ENCODE measurements at regions not wholly inside any gene's neighbourhood (a gene's known extent, or its start where the extent isn't known, plus 50 kb on each side); places are given as distances from the start of the nearest gene placed in this dataset.

DNA sequence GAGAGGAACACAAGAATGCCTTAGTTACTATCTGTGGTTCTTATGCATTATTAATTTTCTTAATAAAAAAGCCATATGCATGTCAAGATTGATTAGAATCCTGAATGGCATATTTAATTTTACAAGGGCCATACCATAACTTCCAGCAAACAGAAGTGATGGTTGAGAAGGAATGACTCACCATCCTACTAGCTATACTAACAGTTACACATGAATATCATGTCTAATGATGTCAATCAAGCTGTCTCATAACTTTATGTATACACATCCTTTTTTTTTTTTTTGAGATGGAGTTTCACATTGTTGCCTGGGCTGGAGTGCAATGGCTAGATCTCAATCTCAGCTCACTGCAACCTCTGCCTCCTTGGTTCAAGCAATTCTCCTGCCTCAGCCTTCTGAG, 1123.9 kb downstream of the NLGN4Y start:
- no peak for DNase-seq (ENCODE audit: low read depth in 2 of 2)

DNA sequence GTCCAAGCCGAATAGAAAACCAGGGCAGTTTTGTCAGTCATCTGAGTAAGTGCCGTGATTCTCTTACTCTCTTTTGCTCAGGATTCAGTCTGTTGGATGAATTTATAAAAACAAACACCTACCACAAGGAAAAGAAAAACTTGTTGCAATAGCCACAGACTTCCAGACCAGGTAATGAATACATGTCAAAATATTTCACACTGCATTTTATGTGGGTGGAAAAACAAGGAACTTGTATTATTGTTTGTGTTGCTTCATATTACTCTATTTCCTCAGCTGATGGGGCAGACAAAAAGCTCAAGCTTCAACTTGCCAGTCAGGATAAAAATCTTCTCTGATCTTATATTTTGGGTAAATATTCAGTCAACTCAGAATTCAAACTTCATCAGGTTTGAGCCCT, 1125.7 kb downstream of the NLGN4Y start:
- DNase-seq (ENCODE audit: low read depth in 2 of 2): no peak

DNA sequence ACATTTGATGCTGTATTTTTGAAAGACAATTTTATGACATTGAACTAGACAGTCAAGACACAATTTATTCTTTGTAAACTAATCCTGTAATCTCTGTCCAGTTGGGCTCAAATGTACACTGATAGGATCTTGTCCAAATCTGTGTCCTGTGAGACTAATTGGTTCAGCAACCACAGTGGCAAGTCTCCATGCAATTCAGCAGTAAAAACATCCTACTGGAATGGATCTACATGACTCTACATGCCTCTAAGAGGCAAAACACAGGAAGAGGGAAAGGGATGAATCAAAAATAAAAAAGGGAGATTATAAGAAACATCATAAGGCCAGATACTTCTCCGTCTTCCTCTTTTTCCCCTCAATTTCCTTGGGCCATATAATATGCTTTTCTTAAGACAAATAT, 1164.2 kb downstream of the NLGN4Y start:
- DNase-seq (ENCODE audit: low read depth in 2 of 2): no peak

DNA sequence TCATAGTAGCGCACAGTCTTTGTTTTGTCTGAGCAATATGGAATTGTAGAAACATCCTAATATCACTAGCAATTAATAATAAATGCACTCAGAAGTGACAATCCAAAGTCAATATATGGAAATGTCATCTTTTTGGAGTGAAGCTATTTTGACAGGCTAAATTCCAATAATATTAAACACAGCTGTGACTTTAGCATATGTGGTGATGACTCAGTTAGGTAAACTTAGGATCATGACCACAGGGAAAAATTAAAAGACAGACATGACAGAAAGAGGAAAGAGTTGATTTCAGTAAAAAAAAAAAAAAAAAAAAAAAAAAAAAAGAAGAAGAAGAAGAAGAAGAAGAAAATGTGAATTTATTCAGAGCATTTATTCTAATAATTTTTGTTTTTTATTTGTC, 1165.7 kb downstream of the NLGN4Y start:
- no peak for DNase-seq (ENCODE audit: low read depth in 2 of 2)

DNA sequence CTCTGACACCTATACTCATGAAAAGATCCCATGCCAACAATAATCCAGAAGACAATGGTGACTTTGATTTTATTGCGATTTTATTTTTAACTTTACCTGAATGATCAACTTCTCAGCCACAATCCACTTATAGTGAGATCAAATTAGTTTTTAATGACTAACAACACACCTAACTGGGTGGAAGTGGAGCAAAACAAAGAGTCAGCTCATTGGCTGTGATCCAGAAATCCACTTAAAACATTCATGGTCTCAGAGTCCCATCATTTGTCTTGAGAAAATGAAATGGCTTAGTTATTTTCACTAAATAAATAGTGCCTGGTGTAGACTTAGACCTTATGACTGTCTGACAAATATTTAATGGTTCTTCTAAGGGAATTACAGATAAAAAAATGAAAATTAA, 1177.8 kb downstream of the NLGN4Y start:
- no peak for DNase-seq (ENCODE audit: low read depth in 2 of 2)

DNA sequence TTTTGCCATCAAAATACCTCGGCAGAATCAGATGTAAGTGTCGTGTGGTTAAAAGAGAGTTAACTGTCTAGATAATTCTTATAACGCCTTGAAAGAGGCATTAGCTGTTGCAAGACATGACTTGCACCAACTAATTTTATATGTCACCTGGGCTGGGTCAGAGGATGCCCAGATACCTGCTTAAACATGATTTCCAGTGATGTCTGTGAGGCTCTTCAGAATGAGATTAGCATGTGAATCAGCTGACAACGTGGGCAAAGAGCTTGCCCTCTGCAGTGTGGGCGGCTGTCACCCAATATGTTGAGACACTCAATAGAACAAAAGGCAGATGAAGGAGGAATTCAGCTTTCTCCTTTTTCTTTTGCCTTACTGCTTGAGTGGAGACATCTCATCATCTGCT, 1180.6 kb downstream of the NLGN4Y start:
- no peak for DNase-seq (ENCODE audit: low read depth in 2 of 2)

DNA sequence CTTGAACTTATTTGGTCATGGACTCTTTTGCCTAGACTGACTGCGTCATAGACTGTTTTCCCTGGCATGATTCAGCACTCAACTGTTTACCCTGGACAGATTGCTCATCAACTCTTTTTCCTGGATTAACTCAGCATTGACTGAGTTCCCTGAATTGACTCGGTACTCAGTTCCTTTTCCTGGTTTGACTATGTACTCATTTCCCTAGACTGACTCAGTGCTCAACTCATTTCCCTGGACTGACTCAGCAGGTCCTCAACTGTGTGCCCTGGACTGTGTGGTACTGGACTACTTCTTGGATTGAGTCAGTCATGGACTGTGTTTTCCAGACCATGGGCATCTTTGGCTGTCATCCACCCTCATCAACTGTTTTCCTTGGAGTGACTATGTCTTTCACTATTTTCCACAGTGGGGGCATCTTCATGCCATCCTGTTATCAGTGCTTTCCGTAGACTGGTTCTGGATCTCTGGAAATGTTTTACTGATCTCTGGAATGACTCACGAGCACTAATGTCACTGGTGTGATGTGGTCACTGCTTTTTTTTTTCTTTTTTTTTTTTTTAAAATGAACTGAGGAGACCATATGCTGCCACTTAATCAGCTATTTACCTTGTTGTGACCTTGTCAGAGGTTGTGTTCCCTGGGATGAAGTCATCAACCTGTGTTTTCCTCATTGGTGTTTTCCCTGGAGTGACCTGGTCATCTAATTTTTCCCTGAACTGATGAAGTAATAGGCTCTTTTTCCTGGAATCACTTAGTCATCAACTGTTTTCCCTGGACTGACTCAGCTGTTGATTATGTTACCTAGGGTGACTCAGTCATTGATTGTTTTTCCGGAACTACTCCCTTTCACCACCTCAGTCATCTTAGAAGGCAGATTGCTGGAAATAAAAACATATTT, 1225.5 kb downstream of the NLGN4Y start:
- no peak for DNase-seq (ENCODE audit: low read depth in 2 of 2)

DNA sequence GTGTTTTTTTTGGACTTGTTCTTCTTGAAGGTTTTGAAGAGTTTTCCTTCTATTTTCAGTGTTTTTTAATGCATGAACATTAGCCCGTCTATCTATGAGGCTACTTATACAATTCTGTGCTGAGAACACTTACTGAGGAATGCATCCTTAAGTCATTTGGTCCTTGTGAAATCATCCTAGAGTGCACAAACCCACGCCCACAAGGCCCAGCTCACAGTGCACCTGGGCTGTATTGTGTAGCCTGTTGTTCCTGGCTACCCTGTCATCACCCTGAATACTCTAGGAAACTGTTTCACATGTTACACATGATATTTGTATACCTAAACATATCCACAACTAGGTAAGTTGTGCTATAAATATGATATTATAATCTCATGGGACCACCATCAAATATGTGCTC, 1226.7 kb downstream of the NLGN4Y start:
- no peak for DNase-seq (ENCODE audit: low read depth in 2 of 2)

DNA sequence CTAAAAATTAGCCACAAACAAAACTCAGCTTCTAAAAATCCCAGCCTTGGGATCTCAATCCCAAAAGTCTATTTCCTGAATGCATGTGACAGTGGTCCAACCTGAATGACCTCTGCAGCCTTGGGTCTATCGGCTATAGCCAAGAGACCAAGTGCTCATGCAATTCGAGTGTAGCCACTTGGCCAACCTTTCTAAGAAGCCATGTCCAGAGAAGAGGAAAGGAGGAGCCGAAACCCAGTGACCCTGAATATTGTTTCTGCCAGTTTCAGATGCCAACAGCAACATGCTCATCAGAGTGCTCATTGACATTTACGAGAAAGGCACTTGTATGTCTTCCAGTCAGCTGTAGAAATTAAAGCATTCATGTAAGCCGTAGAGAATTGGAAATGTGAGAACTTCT, 1231.9 kb downstream of the NLGN4Y start:
- no peak for DNase-seq (ENCODE audit: low read depth in 2 of 2)

DNA sequence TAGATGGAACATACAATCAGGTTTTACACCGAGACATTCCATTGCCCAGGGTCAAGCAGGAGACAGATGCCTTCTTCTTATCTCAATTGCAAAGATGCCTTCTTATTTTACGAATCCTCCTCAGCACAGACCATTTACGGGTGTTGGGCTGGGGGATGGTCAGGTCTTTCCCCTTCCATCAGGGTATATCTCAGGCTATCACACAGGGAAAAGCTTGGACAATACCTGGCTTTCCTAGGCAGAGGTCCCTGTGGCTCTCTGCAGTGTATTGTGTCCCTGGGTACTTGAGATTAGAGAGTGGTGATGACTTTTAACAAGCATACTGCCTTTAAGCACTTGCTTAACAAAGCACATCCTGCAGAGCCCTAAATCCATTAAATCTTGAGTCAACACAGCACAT, 1249.2 kb downstream of the NLGN4Y start:
- DNase-seq (ENCODE audit: low read depth in 2 of 2): no peak

DNA sequence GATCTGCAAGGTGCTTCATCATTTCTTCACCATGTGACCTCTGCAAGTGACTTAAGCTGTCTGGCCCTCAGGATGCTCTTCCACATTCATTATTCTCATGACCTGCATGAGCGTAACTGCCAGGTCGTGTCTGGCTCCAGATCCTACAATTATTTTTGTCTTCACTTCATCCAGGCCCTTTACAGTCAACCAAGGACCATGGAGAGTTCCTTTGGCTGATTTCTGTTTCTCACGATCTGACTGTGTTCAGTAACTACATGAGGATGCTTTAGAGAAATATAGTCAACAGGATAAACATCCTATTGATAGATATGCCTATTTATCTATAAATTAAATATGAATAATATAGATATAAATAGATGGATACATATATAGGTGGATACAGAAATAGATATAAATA, 1251.6 kb downstream of the NLGN4Y start:
- no peak for DNase-seq (ENCODE audit: low read depth in 2 of 2)

DNA sequence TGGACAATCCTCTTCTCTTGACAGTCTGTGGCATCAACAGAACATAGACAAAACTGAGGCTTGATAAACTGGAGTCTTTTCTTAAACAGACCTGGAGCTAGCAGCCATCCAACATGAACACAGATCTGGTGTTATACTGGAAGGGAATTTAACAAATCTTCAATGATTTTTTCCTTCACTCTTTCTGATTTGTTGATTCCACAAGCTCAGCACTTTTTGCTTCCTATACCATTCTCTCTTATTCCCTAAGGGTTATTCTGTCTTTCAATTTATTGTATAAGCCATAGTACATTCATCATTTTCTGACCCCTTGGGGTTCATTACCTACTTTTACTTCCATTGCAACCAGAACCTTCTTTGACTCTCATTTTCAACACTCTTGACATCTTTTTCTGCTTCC, 1255.6 kb downstream of the NLGN4Y start:
- DNase-seq (ENCODE audit: low read depth in 2 of 2): no peak

DNA sequence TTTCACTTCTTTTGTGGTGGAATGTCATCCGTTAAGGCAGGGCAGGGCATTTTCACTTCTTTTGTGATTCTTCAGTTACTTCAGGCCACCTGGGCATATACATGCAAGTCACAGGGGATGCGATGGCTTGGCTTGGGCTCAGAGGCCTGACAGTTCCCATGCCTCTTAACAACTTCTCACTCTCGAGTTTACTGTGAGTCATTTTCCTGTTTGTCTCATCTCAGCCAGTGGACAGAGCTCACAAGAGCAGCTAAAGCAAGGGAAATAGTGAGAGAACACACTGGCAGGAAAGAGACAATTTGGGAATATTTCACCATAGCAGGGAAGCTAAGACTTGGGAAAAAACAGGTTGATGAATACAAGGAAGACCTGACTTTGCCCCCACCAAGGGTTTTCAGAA, 1275.7 kb downstream of the NLGN4Y start:
- DNase-seq (ENCODE audit: low read depth in 2 of 2): no peak

DNA sequence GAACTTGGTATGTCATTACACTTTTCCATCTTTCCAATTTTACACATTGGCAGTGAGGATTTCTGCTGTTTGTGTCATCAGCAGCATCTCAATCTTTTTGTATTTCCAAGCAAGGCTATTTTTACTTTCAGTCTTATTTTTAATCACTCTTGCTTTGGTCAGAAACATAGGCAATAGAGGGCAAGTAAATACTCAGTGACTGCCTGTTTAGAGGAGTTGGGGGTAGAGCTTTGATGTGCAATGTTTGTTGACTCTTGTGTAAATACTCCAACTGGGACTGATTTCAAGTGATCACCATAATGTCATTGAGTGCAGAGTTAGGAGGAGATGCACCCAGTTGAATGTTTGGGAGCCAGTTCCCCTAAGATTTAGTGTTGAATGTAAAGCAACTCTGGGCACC, 1281.7 kb downstream of the NLGN4Y start:
- no peak for DNase-seq (ENCODE audit: low read depth in 2 of 2)

DNA sequence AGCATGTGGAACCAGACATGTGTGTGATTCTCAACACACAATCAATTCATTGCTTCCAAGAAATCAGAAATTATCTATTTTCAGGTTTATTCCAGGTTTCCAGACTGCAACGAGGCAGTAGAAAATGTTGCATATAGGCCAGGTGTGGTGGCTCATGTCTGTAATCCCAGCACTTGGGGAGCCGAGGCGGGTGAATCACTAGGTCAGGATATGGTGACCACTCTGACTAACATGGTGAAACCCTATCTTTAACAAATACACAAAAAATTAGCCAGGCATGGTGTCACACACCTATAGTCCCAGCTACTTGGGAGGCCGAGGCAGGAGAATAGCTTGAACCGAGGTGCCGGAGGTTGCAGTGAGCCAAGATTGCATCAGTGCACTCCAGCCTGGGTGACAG, 1289.9 kb downstream of the NLGN4Y start:
- DNase-seq (ENCODE audit: low read depth in 2 of 2): no peak
